Neural cell (in vitro differentiated cells): ENCODE measurements at regions not wholly inside any gene's neighbourhood (a gene's known extent, or its start where the extent isn't known, plus 50 kb on each side); places are given as distances from the start of the nearest gene placed in this dataset.

Experiments used
- H2AFZ ChIP-seq: fragments of 200-600, 300-800 bp; sonication (generic), shearing (Covaris generic); 2 replicates; pipeline ENCODE4 v1.6.0; 2014; ENCODE audit warnings: low read depth, mild to moderate bottlenecking, antibody characterized with exemption, low read length, moderate library complexity
- H3F3A ChIP-seq: fragments of 200-600 bp; shearing (Covaris generic); 2 replicates; pipeline ENCODE4 v1.6.1; 2016; ENCODE audit warnings: mild to moderate bottlenecking, moderate library complexity, mixed read lengths, antibody characterized with exemption, low read length; ENCODE audit not compliant: insufficient read depth, poor library complexity, severe bottlenecking
- H3K27ac ChIP-seq: fragments of 200-600, 300-800 bp; sonication (generic), shearing (Covaris generic); 2 replicates; pipeline ENCODE4 v1.5.1; 2014; ENCODE audit warnings: mild to moderate bottlenecking, low read length, moderate library complexity
- H3K27me3 ChIP-seq: fragments of 300-800, 200-600 bp; sonication (generic), shearing (Covaris generic); 2 replicates; pipeline ENCODE4 v1.6.0; 2014; ENCODE audit warnings: mild to moderate bottlenecking, low read depth, low read length, moderate library complexity; ENCODE audit not compliant: insufficient read depth
- H3K36me3 ChIP-seq: fragments of 300-800, 200-600 bp; sonication (generic), shearing (Covaris generic); 2 replicates; pipeline ENCODE4 v1.5.1; 2014; ENCODE audit warnings: mild to moderate bottlenecking, antibody characterized with exemption, low read length, moderate library complexity; ENCODE audit not compliant: insufficient read depth
- H3K4me2 ChIP-seq: fragments of 300-800, 200-600 bp; sonication (generic), shearing (Covaris generic); 2 replicates; pipeline ENCODE4 v1.6.0; 2014; ENCODE audit warnings: mild to moderate bottlenecking, low read length
- H3K4me3 ChIP-seq: fragments of 300-800, 200-600 bp; sonication (generic), shearing (Covaris generic); 2 replicates; pipeline ENCODE4 v1.5.1; 2014; ENCODE audit warnings: mild to moderate bottlenecking, low read length, moderate library complexity
- H3K79me2 ChIP-seq: fragments of 200-600 bp; shearing (Covaris generic); replicated peaks from 2 replicates; pipeline ENCODE4 v1.6.0; 2014; ENCODE audit warnings: mild to moderate bottlenecking, low read length, moderate library complexity; ENCODE audit not compliant: insufficient read depth
- H3K9ac ChIP-seq: fragments of 300-800, 200-600 bp; sonication (generic), shearing (Covaris generic); 2 replicates; pipeline ENCODE4 v1.6.1; 2016; ENCODE audit warnings: mild to moderate bottlenecking, low read length, mixed read lengths
- H3K9me2 ChIP-seq: fragments of 200-600 bp; shearing (Covaris generic); 2 replicates; pipeline ENCODE4 v1.6.1; 2016; ENCODE audit warnings: mild to moderate bottlenecking, low read length, mixed read lengths; ENCODE audit not compliant: insufficient read depth
- H3K9me3 ChIP-seq: fragments of 200-600, 300-800 bp; sonication (generic), shearing (Covaris generic); 2 replicates; pipeline ENCODE4 v1.6.1; 2016; ENCODE audit warnings: mild to moderate bottlenecking, mixed run types, low read length, moderate library complexity, mixed read lengths
- H4K20me1 ChIP-seq: fragments of 200-600 bp; shearing (Covaris generic); 2 replicates; pipeline ENCODE4 v1.6.1; 2016; ENCODE audit warnings: mild to moderate bottlenecking, mixed run types; ENCODE audit not compliant: insufficient read depth
- EP300 ChIP-seq: fragments of 450-650 bp; conservative IDR thresholded peaks from 2 replicates; pipeline ENCODE4 v1.6.1; 2014; ENCODE audit warnings: antibody characterized with exemption, mild to moderate bottlenecking, moderate library complexity; ENCODE audit not compliant: poor library complexity, severe bottlenecking
- EZH2 ChIP-seq: fragments of 200-600, 300-800 bp; shearing (Covaris generic), sonication (generic); IDR thresholded peaks from 2 replicates; pipeline ENCODE4 v1.6.1; 2014; ENCODE audit warnings: antibody characterized with exemption, low read length, borderline replicate concordance, mild to moderate bottlenecking; ENCODE audit not compliant: insufficient read depth, poor library complexity, severe bottlenecking
- MXI1 ChIP-seq: fragments of 450-650 bp; conservative IDR thresholded peaks from 2 replicates; pipeline ENCODE4 v1.6.1; 2014; ENCODE audit warnings: antibody characterized with exemption, mild to moderate bottlenecking; ENCODE audit not compliant: poor library complexity, severe bottlenecking
- POLR2AphosphoS5 ChIP-seq: IDR thresholded peaks from 2 replicates; pipeline ENCODE4 v1.6.1; 2012
- RAD21 ChIP-seq: fragments of 450-650 bp; conservative IDR thresholded peaks from 2 replicates; pipeline ENCODE4 v1.6.1; 2014; ENCODE audit warnings: antibody characterized with exemption, mild to moderate bottlenecking, moderate library complexity
- SMC3 ChIP-seq: fragments of 450-650 bp; conservative IDR thresholded peaks from 2 replicates; pipeline ENCODE4 v1.6.1; 2014; ENCODE audit warnings: antibody characterized with exemption, mild to moderate bottlenecking, moderate library complexity; ENCODE audit not compliant: poor library complexity
- TAF1 ChIP-seq: IDR thresholded peaks from 2 replicates; pipeline ENCODE4 v1.6.1; 2012; ENCODE audit warnings: low read depth
- TF ChIP-seq, protein P1 (sequence below): IDR thresholded peaks from 2 replicates; pipeline ENCODE4 v1.6.1; 2012; ENCODE audit warnings: borderline replicate concordance
- TF ChIP-seq, protein P2 (sequence below): fragments of 450-650 bp; IDR thresholded peaks from 2 replicates; pipeline ENCODE4 v1.5.1; 2014; ENCODE audit warnings: antibody characterized with exemption, mild to moderate bottlenecking, moderate library complexity; ENCODE audit not compliant: poor library complexity, severe bottlenecking

DNA sequence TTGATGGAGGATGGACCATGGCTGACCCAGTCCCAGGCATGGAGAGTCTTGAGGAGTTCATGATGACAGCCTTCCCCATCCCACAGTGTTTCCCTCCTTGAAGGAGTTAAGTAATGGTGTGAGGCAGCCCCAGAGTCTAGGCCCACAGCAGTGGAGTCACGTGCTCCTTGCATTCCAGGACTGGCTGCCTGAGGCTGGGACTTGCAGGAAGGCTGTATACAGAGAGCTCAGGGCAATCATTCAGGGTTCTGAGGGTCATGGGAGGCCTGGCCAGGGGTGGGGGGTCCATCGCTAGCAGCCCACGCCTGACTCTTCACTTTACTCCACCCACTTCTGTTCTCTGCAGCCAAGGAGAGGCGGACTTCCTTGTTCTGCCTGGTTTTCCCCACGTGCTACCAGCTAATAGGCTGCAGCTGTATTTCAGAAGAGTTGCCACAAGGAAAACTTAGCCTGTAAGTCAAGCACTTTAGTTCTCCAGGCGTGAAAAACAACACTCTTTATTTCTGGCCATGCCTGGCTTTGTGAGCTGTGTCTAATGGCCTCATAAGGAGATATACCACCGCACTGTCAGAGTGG, 272.5 kb downstream of the DHX35 start:
- Histone ChIP-seq H3K79me2 (no peaks in the 10 kb centered on the region), H3F3A (no peaks in the 10 kb centered on the region), H3K9ac (no peak overlapping the region), H3K27me3 (no peaks in the 10 kb centered on the region), H3K27ac (no peak overlapping the region), H4K20me1 (no peaks in the 10 kb centered on the region), H3K4me2 (no peak overlapping the region), H3K9me3 (no peaks in the 10 kb centered on the region), H3K9me2 (no peaks in the 10 kb centered on the region), H3K4me3 (no peak overlapping the region), H3K36me3 (no peaks in the 10 kb centered on the region), H2AFZ (no peak overlapping the region)
- no peak for TF ChIP-seq SMC3

DNA sequence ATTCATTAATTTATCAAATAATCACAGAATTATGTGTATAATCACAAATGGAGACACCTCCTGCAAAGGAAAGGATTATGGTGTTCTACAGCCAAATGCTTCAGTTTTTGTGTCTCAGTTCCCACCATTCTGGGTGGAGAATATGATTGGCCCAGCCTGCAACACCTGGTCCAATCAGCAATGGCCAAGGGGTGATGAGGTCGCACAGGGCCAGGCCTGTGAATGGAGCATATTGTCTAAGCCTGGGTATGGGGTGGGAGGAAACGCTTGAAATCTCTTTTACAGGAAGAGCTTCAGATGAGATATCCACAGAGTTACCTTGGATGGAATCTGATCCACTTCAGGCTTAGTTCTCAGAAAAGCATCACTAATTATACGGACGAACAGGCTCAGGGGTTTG, 271.6 kb downstream of the DHX35 start:
- TF ChIP-seq RAD21 (no peak), SMC3 (no peak), MXI1 (no peak), TAF1 (no peak), POLR2AphosphoS5 (no peak), EP300 (no peak), EZH2 (no peak)
- TF ChIP-seq, protein P1, sequence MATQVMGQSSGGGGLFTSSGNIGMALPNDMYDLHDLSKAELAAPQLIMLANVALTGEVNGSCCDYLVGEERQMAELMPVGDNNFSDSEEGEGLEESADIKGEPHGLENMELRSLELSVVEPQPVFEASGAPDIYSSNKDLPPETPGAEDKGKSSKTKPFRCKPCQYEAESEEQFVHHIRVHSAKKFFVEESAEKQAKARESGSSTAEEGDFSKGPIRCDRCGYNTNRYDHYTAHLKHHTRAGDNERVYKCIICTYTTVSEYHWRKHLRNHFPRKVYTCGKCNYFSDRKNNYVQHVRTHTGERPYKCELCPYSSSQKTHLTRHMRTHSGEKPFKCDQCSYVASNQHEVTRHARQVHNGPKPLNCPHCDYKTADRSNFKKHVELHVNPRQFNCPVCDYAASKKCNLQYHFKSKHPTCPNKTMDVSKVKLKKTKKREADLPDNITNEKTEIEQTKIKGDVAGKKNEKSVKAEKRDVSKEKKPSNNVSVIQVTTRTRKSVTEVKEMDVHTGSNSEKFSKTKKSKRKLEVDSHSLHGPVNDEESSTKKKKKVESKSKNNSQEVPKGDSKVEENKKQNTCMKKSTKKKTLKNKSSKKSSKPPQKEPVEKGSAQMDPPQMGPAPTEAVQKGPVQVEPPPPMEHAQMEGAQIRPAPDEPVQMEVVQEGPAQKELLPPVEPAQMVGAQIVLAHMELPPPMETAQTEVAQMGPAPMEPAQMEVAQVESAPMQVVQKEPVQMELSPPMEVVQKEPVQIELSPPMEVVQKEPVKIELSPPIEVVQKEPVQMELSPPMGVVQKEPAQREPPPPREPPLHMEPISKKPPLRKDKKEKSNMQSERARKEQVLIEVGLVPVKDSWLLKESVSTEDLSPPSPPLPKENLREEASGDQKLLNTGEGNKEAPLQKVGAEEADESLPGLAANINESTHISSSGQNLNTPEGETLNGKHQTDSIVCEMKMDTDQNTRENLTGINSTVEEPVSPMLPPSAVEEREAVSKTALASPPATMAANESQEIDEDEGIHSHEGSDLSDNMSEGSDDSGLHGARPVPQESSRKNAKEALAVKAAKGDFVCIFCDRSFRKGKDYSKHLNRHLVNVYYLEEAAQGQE: no peak
- TF ChIP-seq, protein P2, sequence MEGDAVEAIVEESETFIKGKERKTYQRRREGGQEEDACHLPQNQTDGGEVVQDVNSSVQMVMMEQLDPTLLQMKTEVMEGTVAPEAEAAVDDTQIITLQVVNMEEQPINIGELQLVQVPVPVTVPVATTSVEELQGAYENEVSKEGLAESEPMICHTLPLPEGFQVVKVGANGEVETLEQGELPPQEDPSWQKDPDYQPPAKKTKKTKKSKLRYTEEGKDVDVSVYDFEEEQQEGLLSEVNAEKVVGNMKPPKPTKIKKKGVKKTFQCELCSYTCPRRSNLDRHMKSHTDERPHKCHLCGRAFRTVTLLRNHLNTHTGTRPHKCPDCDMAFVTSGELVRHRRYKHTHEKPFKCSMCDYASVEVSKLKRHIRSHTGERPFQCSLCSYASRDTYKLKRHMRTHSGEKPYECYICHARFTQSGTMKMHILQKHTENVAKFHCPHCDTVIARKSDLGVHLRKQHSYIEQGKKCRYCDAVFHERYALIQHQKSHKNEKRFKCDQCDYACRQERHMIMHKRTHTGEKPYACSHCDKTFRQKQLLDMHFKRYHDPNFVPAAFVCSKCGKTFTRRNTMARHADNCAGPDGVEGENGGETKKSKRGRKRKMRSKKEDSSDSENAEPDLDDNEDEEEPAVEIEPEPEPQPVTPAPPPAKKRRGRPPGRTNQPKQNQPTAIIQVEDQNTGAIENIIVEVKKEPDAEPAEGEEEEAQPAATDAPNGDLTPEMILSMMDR: no peak
- Histone ChIP-seq H3K9me3 (no peaks in the 10 kb centered on the region), H3K27ac (no peak overlapping the region), H3K27me3 (no peaks in the 10 kb centered on the region), H3K79me2 (no peaks in the 10 kb centered on the region), H3K9ac (no peak overlapping the region), H3K4me2 (no peak overlapping the region), H3K36me3 (no peaks in the 10 kb centered on the region), H4K20me1 (no peaks in the 10 kb centered on the region), H3K4me3 (no peak overlapping the region), H3F3A (no peaks in the 10 kb centered on the region), H3K9me2 (no peaks in the 10 kb centered on the region), H2AFZ (no peak overlapping the region)

DNA sequence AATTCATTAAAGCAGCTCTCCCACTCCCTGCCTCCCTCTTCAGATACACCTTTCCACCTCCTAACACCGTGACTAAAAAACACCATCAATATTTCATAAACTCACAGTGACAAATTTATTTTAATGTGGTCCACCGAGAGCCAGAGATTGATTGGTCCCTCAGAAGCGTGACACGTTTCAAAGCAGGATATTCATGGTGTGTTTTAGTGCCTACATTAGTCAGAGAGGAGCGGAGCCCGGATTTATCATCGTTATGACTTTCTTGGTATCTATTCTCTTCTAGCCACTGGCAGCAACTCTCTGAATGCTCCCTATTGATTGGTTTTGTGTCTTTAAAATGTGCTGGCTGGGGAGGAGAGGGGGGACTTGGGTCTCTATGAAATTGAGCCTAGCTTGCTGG, 265.3 kb downstream of the DHX35 start:
- H3K27me3 ChIP-seq: no peaks in the 10 kb centered on the region
- no peaks in the 10 kb centered on the region for H3K9me2 ChIP-seq
- no peak overlapping the region for H2AFZ ChIP-seq
- H3K36me3 ChIP-seq: no peaks in the 10 kb centered on the region
- H3K4me3 ChIP-seq: no peak overlapping the region
- no peaks in the 10 kb centered on the region for H3K79me2 ChIP-seq
- no peaks in the 10 kb centered on the region for H3F3A ChIP-seq
- TF ChIP-seq, protein P2: no peak
- TF ChIP-seq EP300: no peak
- no peak for TF ChIP-seq TAF1
- no peak for TF ChIP-seq SMC3
- TF ChIP-seq POLR2AphosphoS5: no peak
- TF ChIP-seq EZH2: no peak
- H3K9ac ChIP-seq: no peak overlapping the region
- no peaks in the 10 kb centered on the region for H4K20me1 ChIP-seq
- no peaks in the 10 kb centered on the region for H3K9me3 ChIP-seq
- no peak overlapping the region for H3K4me2 ChIP-seq
- H3K27ac ChIP-seq: no peak overlapping the region
